Smooth muscle cell (in vitro differentiated cells): ENCODE measurements at regions not wholly inside any gene's neighbourhood (a gene's known extent, or its start where the extent isn't known, plus 50 kb on each side); places are given as distances from the start of the nearest gene placed in this dataset.

Source experiments
- DNase-seq: peaks from one replicate; lab custom pipeline; 2025; ENCODE audit not compliant: unreplicated experiment; lab: John Stamatoyannopoulos, UW
- H2AFZ ChIP-seq: fragments of 200-600 bp; sonication (generic); 2 replicates; pipeline ENCODE4 v1.6.0; 2016; ENCODE audit warnings: antibody characterized with exemption, low read depth, mild to moderate bottlenecking
- H3F3A ChIP-seq: fragments of 200-600 bp; sonication (generic); 2 replicates; pipeline ENCODE4 v1.6.0; 2017; ENCODE audit warnings: antibody characterized with exemption, low read depth
- H3K27ac ChIP-seq: fragments of 200-600 bp; sonication (generic); 2 replicates; pipeline ENCODE4 v1.5.1; 2016; ENCODE audit warnings: low read depth, mild to moderate bottlenecking
- H3K27me3 ChIP-seq: fragments of 200-600 bp; sonication (generic); 2 replicates; pipeline ENCODE4 v1.6.1; 2016; ENCODE audit warnings: low read depth, mild to moderate bottlenecking
- H3K36me3 ChIP-seq: fragments of 200-600 bp; sonication (generic); 2 replicates; pipeline ENCODE4 v1.5.1; 2016; ENCODE audit warnings: low read depth
- H3K4me1 ChIP-seq: fragments of 200-600 bp; sonication (generic); 2 replicates; pipeline ENCODE4 v1.5.1; 2016; ENCODE audit warnings: low read depth
- H3K4me2 ChIP-seq: fragments of 200-600 bp; sonication (generic); 2 replicates; pipeline ENCODE4 v1.6.0; 2016; ENCODE audit warnings: mild to moderate bottlenecking
- H3K4me3 ChIP-seq: fragments of 200-600 bp; sonication (generic); 2 replicates; pipeline ENCODE4 v1.5.1; 2016; ENCODE audit warnings: mild to moderate bottlenecking
- H3K79me2 ChIP-seq: fragments of 200-600 bp; sonication (generic); 2 replicates; pipeline ENCODE4 v1.6.0; 2016; ENCODE audit warnings: low read depth, mild to moderate bottlenecking
- H3K9ac ChIP-seq: fragments of 200-600 bp; sonication (generic); 2 replicates; pipeline ENCODE4 v1.6.0; 2016; ENCODE audit warnings: low read depth
- H3K9me3 ChIP-seq: fragments of 200-600 bp; sonication (generic); replicated peaks from 2 replicates; pipeline ENCODE4 v1.5.1; 2016; ENCODE audit warnings: low read depth
- H4K20me1 ChIP-seq: fragments of 200-600 bp; sonication (generic); 2 replicates; pipeline ENCODE4 v1.6.0; 2016; ENCODE audit warnings: low read depth
- WGBS: methylation state at CpG from one replicate; pipeline ENCODE4 v1.1.7; 2016; ENCODE audit warnings: low lambda C conversion rate; 5-methylcytosine and 5-hydroxymethylcytosine counted together
- TF ChIP-seq, protein P1 (sequence below): fragments of 200-600 bp; sonication (generic); IDR thresholded peaks from 2 replicates; pipeline ENCODE4 v1.5.1; 2017; ENCODE audit warnings: borderline replicate concordance, mild to moderate bottlenecking, antibody characterized with exemption; ENCODE audit not compliant: insufficient read depth, poor library complexity, severe bottlenecking

DNA sequence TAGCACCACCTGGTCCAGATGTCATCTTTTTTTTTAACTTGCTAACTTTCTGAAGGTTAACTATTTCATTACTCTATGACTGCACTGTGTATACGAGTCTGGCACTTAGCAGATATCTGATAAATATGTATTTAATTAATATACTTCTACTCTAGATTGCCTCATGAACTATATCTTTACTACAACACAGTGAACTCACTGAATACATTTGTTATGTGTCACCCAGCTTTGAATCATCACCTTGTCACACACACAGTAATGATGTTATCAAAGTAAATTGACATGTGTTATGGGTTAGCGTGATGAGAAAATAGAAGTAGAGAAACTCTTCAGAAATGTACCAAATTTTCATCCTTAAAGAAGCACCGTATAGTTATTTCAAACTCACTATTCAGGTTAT is 419.3 kb upstream of the ADGRL3 start:
- Histone ChIP-seq H3K27me3 (no peaks in the 10 kb centered on the region), H4K20me1 (no peaks in the 10 kb centered on the region), H3K4me1 (no peaks in the 10 kb centered on the region), H3K9me3 (no peaks in the 10 kb centered on the region), H3K4me3 (no peak overlapping the region), H3K27ac (no peak overlapping the region), H3F3A (no peaks in the 10 kb centered on the region), H3K79me2 (no peaks in the 10 kb centered on the region), H2AFZ (no peak overlapping the region), H3K36me3 (no peaks in the 10 kb centered on the region), H3K9ac (no peak overlapping the region), H3K4me2 (no peak overlapping the region)
- 84% methylated on average over 3 of the region's 3 CpGs for WGBS
- no peak for DNase-seq
- TF ChIP-seq, protein P1, sequence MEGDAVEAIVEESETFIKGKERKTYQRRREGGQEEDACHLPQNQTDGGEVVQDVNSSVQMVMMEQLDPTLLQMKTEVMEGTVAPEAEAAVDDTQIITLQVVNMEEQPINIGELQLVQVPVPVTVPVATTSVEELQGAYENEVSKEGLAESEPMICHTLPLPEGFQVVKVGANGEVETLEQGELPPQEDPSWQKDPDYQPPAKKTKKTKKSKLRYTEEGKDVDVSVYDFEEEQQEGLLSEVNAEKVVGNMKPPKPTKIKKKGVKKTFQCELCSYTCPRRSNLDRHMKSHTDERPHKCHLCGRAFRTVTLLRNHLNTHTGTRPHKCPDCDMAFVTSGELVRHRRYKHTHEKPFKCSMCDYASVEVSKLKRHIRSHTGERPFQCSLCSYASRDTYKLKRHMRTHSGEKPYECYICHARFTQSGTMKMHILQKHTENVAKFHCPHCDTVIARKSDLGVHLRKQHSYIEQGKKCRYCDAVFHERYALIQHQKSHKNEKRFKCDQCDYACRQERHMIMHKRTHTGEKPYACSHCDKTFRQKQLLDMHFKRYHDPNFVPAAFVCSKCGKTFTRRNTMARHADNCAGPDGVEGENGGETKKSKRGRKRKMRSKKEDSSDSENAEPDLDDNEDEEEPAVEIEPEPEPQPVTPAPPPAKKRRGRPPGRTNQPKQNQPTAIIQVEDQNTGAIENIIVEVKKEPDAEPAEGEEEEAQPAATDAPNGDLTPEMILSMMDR = no peak

DNA sequence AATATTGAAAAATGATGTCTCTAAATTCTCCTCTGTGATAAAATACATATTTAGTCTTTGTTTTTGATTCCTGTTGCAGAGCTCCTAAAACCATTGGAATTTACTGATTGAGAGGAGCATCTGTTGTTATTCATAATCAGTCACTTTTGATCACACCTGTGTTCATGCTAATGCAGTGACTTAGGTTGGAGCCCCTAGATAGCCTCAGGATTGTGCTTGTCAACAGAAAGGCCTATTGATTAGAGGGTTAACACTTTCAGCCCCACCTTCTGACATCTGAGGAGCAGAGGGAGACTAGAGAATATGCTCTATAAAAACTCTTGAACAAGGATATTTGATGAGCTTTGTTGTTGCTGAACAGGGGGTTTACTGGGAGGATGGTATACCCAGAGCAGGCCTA is 409.5 kb upstream of the ADGRL3 start:
- H3K4me2 ChIP-seq = no peak overlapping the region
- TF ChIP-seq, protein P1 = no peak
- H3K27me3 ChIP-seq = no peaks in the 10 kb centered on the region
- no peaks in the 10 kb centered on the region for H3K79me2 ChIP-seq
- H3K4me1 ChIP-seq = no peaks in the 10 kb centered on the region
- no peak for DNase-seq
- no peaks in the 10 kb centered on the region for H3K9me3 ChIP-seq
- H3K36me3 ChIP-seq = no peaks in the 10 kb centered on the region
- no peak overlapping the region for H3K9ac ChIP-seq
- no peaks in the 10 kb centered on the region for H4K20me1 ChIP-seq
- no peak overlapping the region for H3K27ac ChIP-seq
- H2AFZ ChIP-seq = no peak overlapping the region
- no peaks in the 10 kb centered on the region for H3F3A ChIP-seq
- no peak overlapping the region for H3K4me3 ChIP-seq

DNA sequence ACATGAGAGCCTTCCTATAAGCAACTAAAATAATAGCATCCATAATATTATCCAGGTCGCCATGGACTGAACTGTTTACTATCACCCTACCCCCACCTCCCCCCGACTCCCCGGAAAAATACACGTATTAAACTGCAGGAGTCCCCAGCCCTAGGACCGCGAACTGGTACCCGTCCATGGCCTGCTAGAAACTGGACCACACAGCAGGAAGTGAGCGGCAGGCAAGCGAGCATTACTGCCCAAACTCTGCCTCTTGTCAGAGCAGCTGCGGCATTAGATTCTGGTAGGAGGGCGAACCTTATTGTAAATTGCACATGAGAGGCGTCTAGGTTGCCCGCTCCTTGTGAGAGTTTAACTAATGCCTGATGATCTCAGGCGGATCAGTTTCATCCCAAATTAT is 405.8 kb upstream of the ADGRL3 start:
- 97% methylated on average over 14 of the region's 14 CpGs for WGBS

DNA sequence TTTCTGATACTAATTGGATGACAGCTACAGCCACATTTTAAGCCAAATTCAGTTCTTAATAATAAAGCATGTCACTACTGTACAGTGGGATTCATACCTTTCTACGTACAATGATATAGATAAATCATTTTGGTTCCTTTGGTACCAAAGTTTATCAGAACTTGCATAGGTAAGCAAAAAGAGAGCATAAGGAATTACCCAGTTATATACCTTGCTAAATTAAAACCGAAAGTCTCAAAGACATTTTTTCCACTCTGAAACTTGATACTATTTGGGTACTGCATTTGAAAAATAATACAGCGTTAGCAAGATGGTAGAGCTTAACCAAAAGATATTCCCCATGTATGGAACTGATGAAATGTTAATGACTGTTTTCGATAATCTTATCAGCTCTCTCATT is 400.9 kb upstream of the ADGRL3 start:
- no peak overlapping the region for H3K4me2 ChIP-seq
- DNase-seq = no peak
- no peaks in the 10 kb centered on the region for H3K4me1 ChIP-seq
- no peak overlapping the region for H3K4me3 ChIP-seq
- no peaks in the 10 kb centered on the region for H3F3A ChIP-seq
- H2AFZ ChIP-seq = no peak overlapping the region
- 92% methylated on average over 4 of the region's 4 CpGs for WGBS
- H3K9me3 ChIP-seq = no peaks in the 10 kb centered on the region
- H4K20me1 ChIP-seq = no peaks in the 10 kb centered on the region
- no peak overlapping the region for H3K27ac ChIP-seq
- no peak overlapping the region for H3K9ac ChIP-seq
- TF ChIP-seq, protein P1 = no peak
- no peaks in the 10 kb centered on the region for H3K79me2 ChIP-seq
- H3K36me3 ChIP-seq = no peaks in the 10 kb centered on the region
- no peaks in the 10 kb centered on the region for H3K27me3 ChIP-seq

More for the DNA sequence above, 405.8 kb upstream of the ADGRL3 start:
- Histone ChIP-seq H3K4me3 (no peak overlapping the region), H3K27ac (no peak overlapping the region), H2AFZ (no peak overlapping the region), H3K4me1 (no peaks in the 10 kb centered on the region), H4K20me1 (no peaks in the 10 kb centered on the region), H3F3A (no peaks in the 10 kb centered on the region), H3K9me3 (no peaks in the 10 kb centered on the region), H3K36me3 (no peaks in the 10 kb centered on the region), H3K4me2 (no peak overlapping the region), H3K79me2 (no peaks in the 10 kb centered on the region), H3K9ac (no peak overlapping the region), H3K27me3 (no peaks in the 10 kb centered on the region)
- no peak for DNase-seq
- TF ChIP-seq, protein P1 = no peak
